HepG2 (cell line): ENCODE measurements at regions not wholly inside any gene's neighbourhood (a gene's known extent, or its start where the extent isn't known, plus 50 kb on each side); places are given as distances from the start of the nearest gene placed in this dataset.

Experiments used
- ATAC-seq: fragments of 200-7000 bp; cut with Tn5 transposase; 3 replicates; pipeline ENCODE4 v1.9.1; 2020; ENCODE audit warnings: mild to moderate bottlenecking, moderate library complexity
- BruUV-seq: library from RNA; stranded (reverse); fragments of 400-500 nt; replicated peaks from 2 replicates; lab custom pipeline; 2021; lab: Mats Ljungman, UMichigan
- CTCF ChIA-PET: fragments of 300-600 bp; formaldehyde crosslinking; extraction: SDS; loops from one replicate; lab custom pipeline; 2021; ENCODE audit warnings: low total read pairs, inconsistent platforms, low intra/inter-chr PET ratio; lab: Yijun Ruan, JAX
- POLR2A ChIA-PET: fragments of 350-600 bp; sonication (Branson Sonifier 250); formaldehyde crosslinking; loops from one replicate; lab custom pipeline; 2020; ENCODE audit warnings: antibody characterized with exemption, inconsistent platforms; lab: Yijun Ruan, JAX
- DNase-seq: peaks from one replicate; pipeline ENCODE4 v3.0.0-alpha.2; 2015; ENCODE audit warnings: low spot score
- FAIRE-seq: peaks from 3 replicates; lab custom pipeline; 2011; peaks lifted over from hg19 to GRCh38; lab: Jason Lieb, UNC
- H2AFZ ChIP-seq: one replicate; pipeline ENCODE4 v1.6.1; 2011; ENCODE audit warnings: low read length, inconsistent platforms
- H3K27ac ChIP-seq: fragments of 300-600 bp; 3 replicates; pipeline ENCODE4 v1.8.0; 2011; ENCODE audit warnings: mixed run types, mild to moderate bottlenecking, mixed read lengths, low read length, inconsistent platforms; ENCODE audit not compliant: insufficient read depth; ENCODE audit errors: extremely low read length
- H3K27me3 ChIP-seq, 2 experiments: fragments of 200-600 bp in 1 of 2; 2 replicates in 1 of 2; 3 replicates in 1 of 2; pipeline versions ENCODE4 v1.6.0 to v1.8.0; 2011; ENCODE audit warnings: low read length in 2 of 2, mild to moderate bottlenecking in 2 of 2, moderate library complexity in 2 of 2, inconsistent platforms in 1 of 2; ENCODE audit not compliant: insufficient read depth in 2 of 2, control insufficient read depth in 1 of 2
- H3K36me3 ChIP-seq, 2 experiments: fragments of 200-600 bp in 1 of 2; replicated peaks in 1 of 2; 2 replicates in 1 of 2; 3 replicates in 1 of 2; pipeline versions ENCODE4 v1.5.1 to v1.8.0; 2011; ENCODE audit warnings: low read length in 2 of 2, inconsistent platforms in 1 of 2; ENCODE audit not compliant: insufficient read depth in 2 of 2, control insufficient read depth in 1 of 2
- H3K4me1 ChIP-seq: 2 replicates; pipeline ENCODE4 v1.5.1; 2012; ENCODE audit warnings: low read length, inconsistent platforms; ENCODE audit not compliant: insufficient read depth
- H3K4me2 ChIP-seq: 2 replicates; pipeline ENCODE4 v1.6.0; 2011; ENCODE audit warnings: low read depth, low read length, inconsistent platforms
- H3K4me3 ChIP-seq, 3 experiments: fragments of 200-600 bp in 1 of 3; sonication (generic), shearing (Covaris generic) in 1 of 3; replicated peaks in 1 of 3; 2 replicates each; pipeline ENCODE4 v1.5.1; 2011 to 2016; ENCODE audit warnings: low read length in 3 of 3, inconsistent platforms in 2 of 3, low read depth in 2 of 3, mild to moderate bottlenecking in 2 of 3, control low read depth in 1 of 3, mixed read lengths in 1 of 3; ENCODE audit not compliant: insufficient read depth in 1 of 3
- H3K79me2 ChIP-seq: one replicate; pipeline ENCODE4 v1.6.1; 2011; ENCODE audit warnings: low read length, inconsistent platforms; ENCODE audit not compliant: insufficient read depth
- H3K9ac ChIP-seq: 2 replicates; pipeline ENCODE4 v1.6.0; 2011; ENCODE audit warnings: mild to moderate bottlenecking, low read depth, low read length, inconsistent platforms; ENCODE audit not compliant: insufficient read depth
- H3K9me3 ChIP-seq: 2 replicates; pipeline ENCODE4 v1.5.1; 2012; ENCODE audit warnings: mild to moderate bottlenecking, low read length
- H4K20me1 ChIP-seq: 2 replicates; pipeline ENCODE4 v1.6.0; 2011; ENCODE audit warnings: inconsistent platforms, mild to moderate bottlenecking, low read length, moderate library complexity; ENCODE audit not compliant: insufficient read depth
- ATF7 ChIP-seq, 2 experiments: fragments of 450-650 bp in 1 of 2; sonication (generic) in 1 of 2; formaldehyde crosslinking in 1 of 2; IDR thresholded peaks; 2 replicates each; pipeline versions ENCODE4 v1.4.0 to v1.6.1; 2016 to 2020; ENCODE audit warnings: antibody characterized with exemption in 1 of 2, mild to moderate bottlenecking in 1 of 2, missing genetic modification reagents in 1 of 2
- GPN1 ChIP-seq: sonication (generic); formaldehyde crosslinking; IDR thresholded peaks from 2 replicates; pipeline ENCODE4 v1.5.1; 2020; ENCODE audit warnings: missing genetic modification reagents, borderline replicate concordance
- HNRNPK ChIP-seq: fragments of 200-400 bp; formaldehyde crosslinking; IDR thresholded peaks from 2 replicates; pipeline ENCODE4 v1.6.1; 2018; ENCODE audit warnings: low read length, low read depth, moderate library complexity, mild to moderate bottlenecking; ENCODE audit not compliant: poor library complexity, severe bottlenecking
- MTERF4 ChIP-seq: sonication (generic); formaldehyde crosslinking; IDR thresholded peaks from 2 replicates; pipeline ENCODE4 v1.8.0; 2023; ENCODE audit warnings: mild to moderate bottlenecking, missing genetic modification reagents
- NFYC ChIP-seq: IDR thresholded peaks from 2 replicates; pipeline ENCODE4 v1.6.1; 2016; ENCODE audit warnings: missing genetic modification reagents, missing compliant biosample characterization
- PCBP2 ChIP-seq: fragments of 200-400 bp; formaldehyde crosslinking; optimal IDR thresholded peaks from 2 replicates; pipeline ENCODE3; 2018; ENCODE audit warnings: low read length, low read depth; ENCODE audit not compliant: poor library complexity, severe bottlenecking
- ZNF18 ChIP-seq: sonication (generic); formaldehyde crosslinking; IDR thresholded peaks from 2 replicates; pipeline ENCODE4 v1.8.0; 2022; ENCODE audit warnings: mild to moderate bottlenecking, missing genetic modification reagents; ENCODE audit not compliant: insufficient replicate concordance
- WGBS: methylation state at CpG from one replicate; pipeline ENCODE4 v1.1.6; 2017; ENCODE audit warnings: low lambda C conversion rate; 5-methylcytosine and 5-hydroxymethylcytosine counted together
- in situ Hi-C: cut with HindIII; loops from 2 replicates; pipeline ENCODE4 v1.10.0; 2017; ENCODE audit warnings: low pct_unique_long_range_greater_than_20kb; ENCODE audit not compliant: extremely low pct_ligation_motif_present
- intact Hi-C: fragments of 100-400 bp; cut with micrococcal nuclease; formaldehyde crosslinking; loops from one replicate; pipeline ENCODE4 v1.10.0; 2022; ENCODE audit not compliant: unreplicated experiment

GRCh38 chr6:21965016-21965415, 331.8 kb downstream of the PRL start:
- H3K4me2 ChIP-seq: no peak overlapping the region
- H2AFZ ChIP-seq: no peak overlapping the region
- intact Hi-C loops: no loop called here
- TF ChIP-seq ZNF18 (CRISPR knock-in tag) (no peak), MTERF4 (CRISPR knock-in tag) (no peak), ATF7 (IDR thresholded peaks at IDR 0.05) (no peak), ATF7 (CRISPR knock-in tag; IDR thresholded peaks at IDR 0.05) (no peak), HNRNPK (peak; percentile 16), NFYC (no peak), GPN1 (CRISPR knock-in tag) (no peak), PCBP2 (peak; percentile 67)
- no peak for FAIRE-seq
- in situ Hi-C loops: no loop called here
- no peaks in the 10 kb centered on the region for H3K36me3 ChIP-seq
- BruUV-seq: no TSS peak
- H3K9me3 ChIP-seq: no peaks in the 10 kb centered on the region
- no peaks in the 10 kb centered on the region for H3K4me1 ChIP-seq
- WGBS: 24% methylated on average over 3 of the region's 3 CpGs
- no peak overlapping the region for H3K4me3 ChIP-seq
- no peak for DNase-seq
- ChIA-PET POLR2A (no interaction called here), CTCF (no interaction called here)
- no peak overlapping the region for H3K27ac ChIP-seq
- H3K79me2 ChIP-seq: no peaks in the 10 kb centered on the region
- H3K27me3 ChIP-seq: no peaks in the 10 kb centered on the region
- H4K20me1 ChIP-seq: no peaks in the 10 kb centered on the region
- no peak for ATAC-seq
- H3K9ac ChIP-seq: no peak overlapping the region
